MM.1S (cell line): ENCODE measurements at regions not wholly inside any gene's neighbourhood (a gene's known extent, or its start where the extent isn't known, plus 50 kb on each side); places are given as distances from the start of the nearest gene placed in this dataset.

Source experiments
- DNase-seq: peaks from one replicate; pipeline ENCODE4 v3.0.0-alpha.2; 2015
- H2AFZ ChIP-seq: fragments of 300-600 bp; sonication (generic); 2 replicates; pipeline ENCODE4 v1.6.0; 2016; ENCODE audit warnings: antibody characterized with exemption, low read length
- H3F3A ChIP-seq: fragments of 300-600 bp; sonication (generic); 2 replicates; pipeline ENCODE4 v1.6.1; 2016; ENCODE audit warnings: mild to moderate bottlenecking, antibody characterized with exemption, low read length, moderate library complexity, mixed read lengths; ENCODE audit not compliant: insufficient read depth
- H3K27ac ChIP-seq: fragments of 300-600 bp; sonication (generic); 2 replicates; pipeline ENCODE4 v1.5.1; 2016; ENCODE audit warnings: mild to moderate bottlenecking, low read length
- H3K27me3 ChIP-seq: fragments of 300-600 bp; sonication (generic); replicated peaks from 2 replicates; pipeline ENCODE4 v1.6.0; 2016; ENCODE audit warnings: low read length; ENCODE audit not compliant: insufficient read depth
- H3K36me3 ChIP-seq: fragments of 300-600 bp; sonication (generic); replicated peaks from 2 replicates; pipeline ENCODE4 v1.6.1; 2016; ENCODE audit warnings: mild to moderate bottlenecking, low read length, mixed read lengths; ENCODE audit not compliant: insufficient read depth
- H3K4me1 ChIP-seq: fragments of 300-600 bp; sonication (generic); 2 replicates; pipeline ENCODE4 v1.6.1; 2016; ENCODE audit warnings: low read length, mixed read lengths
- H3K4me2 ChIP-seq: fragments of 300-600 bp; sonication (generic); 2 replicates; pipeline ENCODE4 v1.6.0; 2016; ENCODE audit warnings: low read depth, low read length
- H3K4me3 ChIP-seq: fragments of 300-600 bp; sonication (generic); 2 replicates; pipeline ENCODE4 v1.5.1; 2016; ENCODE audit warnings: low read length, mixed read lengths
- H3K79me2 ChIP-seq: fragments of 300-600 bp; sonication (generic); 2 replicates; pipeline ENCODE4 v1.6.1; 2016; ENCODE audit warnings: mixed run types, low read length, mixed read lengths
- H3K9ac ChIP-seq: fragments of 300-600 bp; sonication (generic); 2 replicates; pipeline ENCODE4 v1.6.1; 2016; ENCODE audit warnings: low read length, mixed read lengths
- H3K9me2 ChIP-seq: fragments of 300-600 bp; sonication (generic); replicated peaks from 2 replicates; pipeline ENCODE4 v1.6.1; 2016; ENCODE audit warnings: mild to moderate bottlenecking, low read length, mixed read lengths; ENCODE audit not compliant: insufficient read depth
- H3K9me3 ChIP-seq: fragments of 300-600 bp; sonication (generic); replicated peaks from 2 replicates; pipeline ENCODE4 v1.6.1; 2016; ENCODE audit warnings: mild to moderate bottlenecking, low read length, mixed read lengths; ENCODE audit not compliant: insufficient read depth
- H4K20me1 ChIP-seq: fragments of 300-600 bp; sonication (generic); 2 replicates; pipeline ENCODE4 v1.6.1; 2016; ENCODE audit warnings: mild to moderate bottlenecking, low read length, moderate library complexity, mixed read lengths; ENCODE audit not compliant: insufficient read depth
- CTCF ChIP-seq: fragments of 300-600 bp; sonication (generic); IDR thresholded peaks from 2 replicates; pipeline ENCODE4 v1.5.1; 2016; ENCODE audit warnings: antibody characterized with exemption, low read length, mixed read lengths
- EZH2 ChIP-seq: fragments of 300-600 bp; sonication (generic); optimal IDR thresholded peaks from 2 replicates; pipeline ENCODE3; 2017; ENCODE audit warnings: low read depth, mild to moderate bottlenecking, antibody characterized with exemption, low read length, mixed read lengths
- EZH2phosphoT487 ChIP-seq: fragments of 300-600 bp; sonication (generic); IDR thresholded peaks from 2 replicates; pipeline ENCODE4 v1.6.1; 2018; ENCODE audit warnings: antibody characterized with exemption, low read length

GRCh38 chr14:82565825-82566224 is 1032.2 kb upstream of the SEL1L start:
- Histone ChIP-seq H3F3A (no peaks in the 10 kb centered on the region), H3K4me2 (no peak overlapping the region), H3K9ac (no peak overlapping the region), H3K79me2 (no peaks in the 10 kb centered on the region), H3K4me3 (no peak overlapping the region), H4K20me1 (no peaks in the 10 kb centered on the region), H3K9me3 (no peaks in the 10 kb centered on the region), H2AFZ (no peak overlapping the region), H3K27me3 (no peaks in the 10 kb centered on the region), H3K9me2 (no peaks in the 10 kb centered on the region), H3K4me1 (no peaks in the 10 kb centered on the region), H3K27ac (no peak overlapping the region), H3K36me3 (no peaks in the 10 kb centered on the region)
- no peak for TF ChIP-seq EZH2phosphoT487
- TF ChIP-seq CTCF, result no peak
- no peak for TF ChIP-seq EZH2
- no peak for DNase-seq

- Histone ChIP-seq H2AFZ (no peak overlapping the region), H3K27me3 (no peaks in the 10 kb centered on the region), H3K9me2 (no peaks in the 10 kb centered on the region), H3K27ac (no peak overlapping the region), H3K4me2 (no peak overlapping the region), H3F3A (no peaks in the 10 kb centered on the region), H3K79me2 (no peaks in the 10 kb centered on the region), H3K4me3 (no peak overlapping the region), H3K4me1 (no peaks in the 10 kb centered on the region), H3K36me3 (no peaks in the 10 kb centered on the region), H4K20me1 (no peaks in the 10 kb centered on the region), H3K9me3 (no peaks in the 10 kb centered on the region), H3K9ac (no peak overlapping the region)
- no peak for TF ChIP-seq CTCF
- no peak for TF ChIP-seq EZH2
- no peak for TF ChIP-seq EZH2phosphoT487
- DNase-seq, result no peak
Observed at GRCh38 chr14:82587226-82587625, 1053.6 kb upstream of the SEL1L start.

- no peak overlapping the region for H3K27ac ChIP-seq
- no peak for DNase-seq
Observed at GRCh38 chr14:82595466-82595865, 1061.8 kb upstream of the SEL1L start.

More at GRCh38 chr14:82595466-82595865, 1061.8 kb upstream of the SEL1L start:
- H3K4me1 ChIP-seq, result no peaks in the 10 kb centered on the region
- H3K79me2 ChIP-seq, result no peaks in the 10 kb centered on the region
- no peak overlapping the region for H3K4me2 ChIP-seq
- H3K4me3 ChIP-seq, result no peak overlapping the region
- no peaks in the 10 kb centered on the region for H3F3A ChIP-seq
- no peaks in the 10 kb centered on the region for H3K9me2 ChIP-seq
- no peak for TF ChIP-seq CTCF
- no peak for TF ChIP-seq EZH2phosphoT487
- TF ChIP-seq EZH2, result no peak
- no peak overlapping the region for H2AFZ ChIP-seq
- no peaks in the 10 kb centered on the region for H3K9me3 ChIP-seq
- H3K27me3 ChIP-seq, result no peaks in the 10 kb centered on the region
- no peak overlapping the region for H3K9ac ChIP-seq
- no peaks in the 10 kb centered on the region for H4K20me1 ChIP-seq
- no peaks in the 10 kb centered on the region for H3K36me3 ChIP-seq
